ENCODE measurements at regions not wholly inside any gene's neighbourhood (a gene's known extent, or its start where the extent isn't known, plus 50 kb on each side); places are given as distances from the start of the nearest gene placed in this dataset.

- no peaks in the 10 kb centered on the region for H3K9me3 Mint-ChIP-seq
- no peak overlapping the region for H3K4me3 Mint-ChIP-seq
- intact Hi-C loops (cut with micrococcal nuclease), result no loop called here
- no peak overlapping the region for H3K27ac Mint-ChIP-seq
- H3K27me3 Mint-ChIP-seq, result peaks cover 20% of the 10 kb centered on the region
- H3K4me1 Mint-ChIP-seq (ENCODE audit: low read depth), result peaks cover 5% of the 10 kb centered on the region
- no peaks in the 10 kb centered on the region for H3K36me3 Mint-ChIP-seq (ENCODE audit: low read depth)
These were observed 153.0 kb upstream of the GPR26 start for GRCh38 chr10:123512901-123513775.

GRCh38 chr10:123513870-123514269 is 152.3 kb upstream of the GPR26 start:
- H3K9me3 Mint-ChIP-seq, result no peaks in the 10 kb centered on the region
- H3K36me3 Mint-ChIP-seq (ENCODE audit: low read depth), result no peaks in the 10 kb centered on the region
- H3K27ac Mint-ChIP-seq, result no peak overlapping the region
- H3K27me3 Mint-ChIP-seq, result peaks cover 20% of the 10 kb centered on the region
- H3K4me3 Mint-ChIP-seq, result no peak overlapping the region
- peaks cover 5% of the 10 kb centered on the region for H3K4me1 Mint-ChIP-seq (ENCODE audit: low read depth)
- intact Hi-C loops (cut with micrococcal nuclease), result no loop called here

DNA sequence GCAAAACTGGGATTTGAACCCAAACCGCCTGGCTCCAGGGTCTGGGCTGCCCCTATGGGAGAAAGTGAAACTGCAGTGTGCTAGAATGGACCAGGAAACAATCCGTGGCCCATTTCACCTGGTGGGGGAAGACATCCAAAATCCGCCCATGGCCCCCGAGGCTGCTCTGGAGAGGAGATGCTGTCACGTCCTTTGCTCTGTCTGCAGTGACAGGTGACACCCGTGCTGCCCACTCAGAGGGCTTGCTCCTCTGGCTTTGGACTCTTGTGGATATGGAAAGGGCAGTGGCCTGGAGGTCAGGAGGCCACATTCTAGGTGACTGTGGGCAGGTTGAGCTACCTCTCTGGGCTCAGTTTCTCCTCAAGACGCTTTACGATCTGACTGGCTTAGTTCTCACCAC is 151.2 kb upstream of the GPR26 start:
- peaks cover 20% of the 10 kb centered on the region for H3K27me3 Mint-ChIP-seq
- no peaks in the 10 kb centered on the region for H3K36me3 Mint-ChIP-seq (ENCODE audit: low read depth)
- no peak overlapping the region for H3K27ac Mint-ChIP-seq
- no peak overlapping the region for H3K4me3 Mint-ChIP-seq
- no peaks in the 10 kb centered on the region for H3K9me3 Mint-ChIP-seq
- intact Hi-C loops (cut with micrococcal nuclease), result no loop called here
- H3K4me1 Mint-ChIP-seq (ENCODE audit: low read depth), result peaks cover 5% of the 10 kb centered on the region

- H3K36me3 Mint-ChIP-seq (ENCODE audit: low read depth), result no peaks in the 10 kb centered on the region
- H3K4me1 Mint-ChIP-seq (ENCODE audit: low read depth), result peaks cover 5% of the 10 kb centered on the region
- H3K9me3 Mint-ChIP-seq, result no peaks in the 10 kb centered on the region
These were observed 150.5 kb upstream of the GPR26 start for GRCh38 chr10:123515661-123516060.

GRCh38 chr10:123516291-123516690 is 149.9 kb upstream of the GPR26 start:
- Mint-ChIP-seq H3K27ac (no peak overlapping the region), H3K9me3 (no peaks in the 10 kb centered on the region), H3K36me3 (ENCODE audit: low read depth) (no peaks in the 10 kb centered on the region), H3K4me3 (no peak overlapping the region), H3K4me1 (ENCODE audit: low read depth) (peaks cover 5% of the 10 kb centered on the region), H3K27me3 (peaks cover 16% of the 10 kb centered on the region)
- intact Hi-C loops (cut with micrococcal nuclease), result no loop called here

More at GRCh38 chr10:123515661-123516060, 150.5 kb upstream of the GPR26 start:
- intact Hi-C loops (cut with micrococcal nuclease), result no loop called here
- Mint-ChIP-seq H3K27ac (no peak overlapping the region), H3K27me3 (peaks cover 16% of the 10 kb centered on the region), H3K4me3 (no peak overlapping the region)

DNA sequence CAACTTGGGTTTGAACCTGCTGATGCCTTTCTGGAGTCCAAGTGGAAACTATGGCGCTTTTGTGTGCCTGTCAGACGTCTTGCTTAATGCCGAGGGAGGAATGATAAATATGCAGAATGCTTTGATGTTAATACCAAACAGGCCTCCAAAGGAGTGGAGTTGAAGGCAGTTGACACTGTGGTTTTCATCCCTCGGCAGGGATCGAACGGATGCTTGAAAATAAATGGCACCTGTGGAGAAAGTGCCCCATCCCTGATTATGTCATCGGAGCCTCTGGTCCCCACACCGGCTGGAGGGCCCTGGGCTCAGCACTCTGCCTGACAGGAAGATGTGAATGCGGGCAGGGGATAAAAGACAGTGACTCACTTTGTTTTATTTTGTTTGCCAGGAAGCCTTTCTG is 148.7 kb upstream of the GPR26 start:
- intact Hi-C loops (cut with micrococcal nuclease), result no loop called here
- H3K9me3 Mint-ChIP-seq, result no peaks in the 10 kb centered on the region
- peaks cover 16% of the 10 kb centered on the region for H3K27me3 Mint-ChIP-seq
- H3K4me1 Mint-ChIP-seq (ENCODE audit: low read depth), result peaks cover 5% of the 10 kb centered on the region
- no peaks in the 10 kb centered on the region for H3K36me3 Mint-ChIP-seq (ENCODE audit: low read depth)
- no peak overlapping the region for H3K27ac Mint-ChIP-seq
- no peak overlapping the region for H3K4me3 Mint-ChIP-seq

DNA sequence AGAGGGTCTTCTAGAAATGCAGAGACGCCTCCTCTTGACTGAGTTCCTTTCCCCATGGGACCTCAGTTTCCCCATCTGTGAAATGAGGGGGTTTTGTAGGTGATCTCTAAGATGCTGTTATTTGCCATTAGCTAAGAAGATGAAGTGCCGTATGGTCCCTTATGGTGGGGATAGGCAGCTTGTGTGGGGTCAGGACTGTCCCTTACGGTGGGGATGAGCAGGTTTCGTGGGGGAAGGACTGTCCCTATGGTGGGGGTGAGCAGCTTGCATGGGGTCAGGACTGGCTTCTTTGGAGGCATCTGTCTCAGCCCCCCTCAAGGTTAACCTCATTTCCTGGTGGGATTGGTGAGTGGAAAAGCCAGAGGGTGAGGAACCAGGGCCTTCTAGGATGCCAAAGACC is 148.3 kb upstream of the GPR26 start:
- H3K36me3 Mint-ChIP-seq (ENCODE audit: low read depth), result no peaks in the 10 kb centered on the region
- H3K9me3 Mint-ChIP-seq, result no peaks in the 10 kb centered on the region
- H3K27me3 Mint-ChIP-seq, result peaks cover 20% of the 10 kb centered on the region
- H3K4me1 Mint-ChIP-seq (ENCODE audit: low read depth), result peaks cover 5% of the 10 kb centered on the region
- intact Hi-C loops (cut with micrococcal nuclease), result no loop called here
- H3K4me3 Mint-ChIP-seq, result no peak overlapping the region
- H3K27ac Mint-ChIP-seq, result no peak overlapping the region

DNA sequence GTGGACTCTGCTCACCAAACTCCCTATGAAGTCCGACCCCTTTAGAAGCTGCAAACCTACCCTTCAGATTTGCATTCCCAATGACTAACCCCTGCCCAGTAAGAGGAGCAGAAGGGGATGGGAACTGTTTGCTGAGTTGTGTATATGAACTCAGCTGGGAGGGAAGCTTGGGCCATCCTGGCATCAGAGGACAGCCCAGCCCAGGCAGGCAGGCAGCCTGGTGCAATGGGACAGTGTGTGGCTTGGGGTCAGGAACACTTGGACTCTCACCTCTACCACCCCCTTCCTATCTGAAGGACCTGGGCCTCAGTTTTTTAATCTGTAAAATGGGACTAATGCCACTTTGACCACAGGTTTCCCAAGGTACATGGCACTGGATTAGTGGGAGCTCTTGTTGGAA is 147.4 kb upstream of the GPR26 start:
- H3K27me3 Mint-ChIP-seq, result peaks cover 20% of the 10 kb centered on the region
- intact Hi-C loops (cut with micrococcal nuclease), result no loop called here
- peaks cover 5% of the 10 kb centered on the region for H3K4me1 Mint-ChIP-seq (ENCODE audit: low read depth)
- no peak overlapping the region for H3K27ac Mint-ChIP-seq
- no peaks in the 10 kb centered on the region for H3K9me3 Mint-ChIP-seq
- no peaks in the 10 kb centered on the region for H3K36me3 Mint-ChIP-seq (ENCODE audit: low read depth)
- H3K4me3 Mint-ChIP-seq, result no peak overlapping the region

DNA sequence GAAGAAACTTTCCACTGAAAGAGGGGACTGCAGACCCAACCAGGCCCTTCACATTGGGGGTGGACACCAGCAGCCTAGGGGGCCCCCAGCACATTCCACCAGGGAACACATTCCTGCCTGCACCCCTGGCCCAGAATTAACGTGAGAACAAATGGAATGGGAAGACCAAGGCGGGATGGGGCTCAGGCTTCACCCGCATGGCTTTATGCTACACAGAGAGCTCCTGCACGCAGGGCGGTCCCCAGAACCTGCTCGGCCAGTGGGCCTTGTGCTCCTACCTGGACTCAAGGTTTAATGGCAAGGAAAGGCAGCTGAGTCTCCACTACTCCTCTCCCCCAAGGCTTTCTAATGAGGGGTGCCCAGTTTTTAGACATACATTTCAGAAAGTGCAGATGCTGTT is 146.3 kb upstream of the GPR26 start:
- intact Hi-C loops (cut with micrococcal nuclease), result no loop called here
- Mint-ChIP-seq H3K36me3 (ENCODE audit: low read depth) (no peaks in the 10 kb centered on the region), H3K9me3 (no peaks in the 10 kb centered on the region), H3K27ac (no peak overlapping the region), H3K4me3 (no peak overlapping the region), H3K27me3 (peaks cover 18% of the 10 kb centered on the region), H3K4me1 (ENCODE audit: low read depth) (peaks cover 5% of the 10 kb centered on the region)

DNA sequence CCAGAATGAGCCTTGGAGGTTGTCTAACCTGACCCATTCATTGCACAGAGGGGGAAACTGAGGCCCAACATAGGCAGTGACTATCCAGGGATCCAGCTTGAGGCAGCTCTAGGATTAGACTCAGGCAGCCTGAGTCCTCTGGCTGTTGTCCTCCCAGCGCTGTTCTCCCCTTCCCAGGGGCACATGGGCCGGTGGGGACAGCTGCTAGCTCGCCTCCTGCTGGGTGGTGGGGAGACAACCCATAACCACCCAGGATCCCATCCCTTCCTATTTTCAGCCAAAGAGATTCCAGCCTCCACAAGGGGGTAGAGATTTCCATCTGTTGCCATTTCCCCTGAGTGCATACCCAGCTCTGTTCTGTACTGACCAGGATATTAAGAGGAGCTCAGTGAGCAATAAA is 145.1 kb upstream of the GPR26 start:
- no peak overlapping the region for H3K4me3 Mint-ChIP-seq
- H3K27me3 Mint-ChIP-seq, result peaks cover 11% of the 10 kb centered on the region
- no peak overlapping the region for H3K27ac Mint-ChIP-seq
- intact Hi-C loops (cut with micrococcal nuclease), result no loop called here
- H3K36me3 Mint-ChIP-seq (ENCODE audit: low read depth), result no peaks in the 10 kb centered on the region
- no peaks in the 10 kb centered on the region for H3K9me3 Mint-ChIP-seq
- H3K4me1 Mint-ChIP-seq (ENCODE audit: low read depth), result peaks cover 3% of the 10 kb centered on the region

- Mint-ChIP-seq H3K27ac (no peak overlapping the region), H3K4me3 (no peak overlapping the region), H3K9me3 (no peaks in the 10 kb centered on the region), H3K27me3 (peaks cover 7% of the 10 kb centered on the region), H3K4me1 (ENCODE audit: low read depth) (peaks cover 8% of the 10 kb centered on the region), H3K36me3 (ENCODE audit: low read depth) (no peaks in the 10 kb centered on the region)
- intact Hi-C loops (cut with micrococcal nuclease), result no loop called here
These were observed 144.6 kb upstream of the GPR26 start for GRCh38 chr10:123521556-123521955.

DNA sequence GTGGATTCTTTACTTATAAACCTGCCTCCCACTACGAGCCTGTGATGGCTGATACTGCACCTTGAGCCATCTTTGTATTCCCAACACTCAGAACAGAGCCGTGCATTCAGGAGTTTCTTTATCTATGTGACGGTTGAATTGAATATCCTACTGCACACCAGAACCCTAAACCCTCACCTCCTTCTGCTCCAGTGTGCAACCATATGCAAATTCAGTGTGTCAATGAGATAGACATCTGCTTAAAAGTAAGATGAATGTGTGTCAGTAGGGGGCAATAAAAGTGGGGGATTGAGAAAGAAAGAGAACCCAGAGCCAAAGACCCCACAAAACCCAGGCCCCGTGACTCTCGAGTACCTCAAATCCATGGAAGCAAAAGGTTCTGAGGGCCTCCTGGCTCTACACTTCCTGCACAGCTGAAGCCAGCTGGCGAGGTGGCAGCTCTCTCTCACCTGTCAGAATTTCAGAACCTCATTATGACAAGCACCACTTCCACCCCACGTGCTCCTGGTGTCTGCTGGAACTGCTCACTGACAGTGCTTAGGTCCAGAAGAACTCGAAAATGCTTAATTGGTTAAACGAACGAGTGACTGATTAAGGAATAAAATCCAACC is 143.3 kb upstream of the GPR26 start:
- H3K9me3 Mint-ChIP-seq, result no peaks in the 10 kb centered on the region

DNA sequence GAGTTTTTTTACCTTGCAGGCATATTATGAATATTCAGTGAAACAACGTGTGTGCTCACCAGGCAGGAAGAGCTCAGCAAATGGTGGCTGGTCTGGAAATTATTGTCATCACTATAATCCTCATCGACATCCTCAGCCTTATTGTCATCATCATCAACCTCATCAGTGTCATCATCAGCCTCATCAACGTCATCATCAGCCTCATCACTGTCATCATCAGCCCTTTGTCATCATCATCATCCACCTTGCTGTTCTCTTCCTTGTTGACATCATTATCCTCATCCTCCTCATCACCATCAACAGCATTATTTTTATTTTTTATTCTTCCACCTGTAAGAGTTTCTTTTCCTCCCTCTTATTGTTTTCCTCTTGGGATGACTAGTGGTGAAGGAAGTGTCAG is 142.3 kb upstream of the GPR26 start:
- Mint-ChIP-seq H3K4me3 (no peak overlapping the region), H3K27me3 (peaks cover 4% of the 10 kb centered on the region), H3K4me1 (ENCODE audit: low read depth) (peaks cover 17% of the 10 kb centered on the region), H3K36me3 (ENCODE audit: low read depth) (no peaks in the 10 kb centered on the region), H3K27ac (no peak overlapping the region), H3K9me3 (no peaks in the 10 kb centered on the region)
- intact Hi-C loops (cut with micrococcal nuclease), result no loop called here

More for the DNA sequence above, 143.3 kb upstream of the GPR26 start:
- Mint-ChIP-seq H3K27ac (no peak overlapping the region), H3K36me3 (ENCODE audit: low read depth) (no peaks in the 10 kb centered on the region), H3K4me3 (no peak overlapping the region), H3K4me1 (ENCODE audit: low read depth) (peaks cover 17% of the 10 kb centered on the region), H3K27me3 (peaks cover 7% of the 10 kb centered on the region)
- intact Hi-C loops (cut with micrococcal nuclease), result no loop called here

GRCh38 chr10:123526356-123527064 is 139.6 kb upstream of the GPR26 start:
- Mint-ChIP-seq H3K4me3 (no peak overlapping the region), H3K9me3 (no peaks in the 10 kb centered on the region), H3K4me1 (ENCODE audit: low read depth) (peaks cover 25% of the 10 kb centered on the region), H3K36me3 (ENCODE audit: low read depth) (no peaks in the 10 kb centered on the region), H3K27ac (no peak overlapping the region), H3K27me3 (peaks cover 4% of the 10 kb centered on the region)
- intact Hi-C loops (cut with micrococcal nuclease), result no loop called here
